Retina (tissue), 1 donor: ENCODE measurements at regions not wholly inside any gene's neighbourhood (a gene's known extent, or its start where the extent isn't known, plus 50 kb on each side); places are given as distances from the start of the nearest gene placed in this dataset.
"Not testable (repeated sequence)": the region's sequence is repeated elsewhere in the genome, so short reads cannot be mapped to it uniquely, and the experiment has no call there.

Source experiments
- DNase-seq: peaks from one replicate; pipeline ENCODE4 v3.0.0-alpha.2; 2016

- no peak for DNase-seq
These were observed 115.6 kb downstream of the GGTLC2 start for GRCh38 chr22:22759889-22760546.

GRCh38 chr22:22761606-22761962 lies 117.2 kb downstream of the GGTLC2 start:
- no peak for DNase-seq

- DNase-seq = no peak
These were observed 117.8 kb downstream of the GGTLC2 start for GRCh38 chr22:22761963-22762772.

GRCh38 chr22:22763512-22763911 lies 119.1 kb downstream of the GGTLC2 start:
- no peak for DNase-seq

GRCh38 chr22:22764085-22764484 lies 119.7 kb downstream of the GGTLC2 start:
- no peak for DNase-seq

GRCh38 chr22:22767876-22768602 lies 119.6 kb upstream of the IGLL5 start:
- DNase-seq = no peak

- no peak for DNase-seq
These were observed 118.7 kb upstream of the IGLL5 start for GRCh38 chr22:22768885-22769284.

GRCh38 chr22:22769434-22770279 lies 118.0 kb upstream of the IGLL5 start:
- DNase-seq = no peak

- peak; percentile 33 for DNase-seq
These were observed 117.2 kb upstream of the IGLL5 start for GRCh38 chr22:22770280-22770871.

GRCh38 chr22:22770881-22771280 lies 116.7 kb upstream of the IGLL5 start:
- DNase-seq = no peak

GRCh38 chr22:22771696-22772377 lies 115.8 kb upstream of the IGLL5 start:
- no peak for DNase-seq

- DNase-seq = no peak
These were observed 115.2 kb upstream of the IGLL5 start for GRCh38 chr22:22772396-22772795.

- DNase-seq = no peak
These were observed 114.7 kb upstream of the IGLL5 start for GRCh38 chr22:22772883-22773282.

- DNase-seq = no peak
These were observed 114.2 kb upstream of the IGLL5 start for GRCh38 chr22:22773427-22773826.

- DNase-seq = no peak
These were observed 113.5 kb upstream of the IGLL5 start for GRCh38 chr22:22773979-22774604.

- DNase-seq = not testable (repeated sequence)
These were observed 112.9 kb upstream of the IGLL5 start for GRCh38 chr22:22774762-22775161.

- no peak for DNase-seq
These were observed 111.5 kb upstream of the IGLL5 start for GRCh38 chr22:22776121-22776520.

- no peak for DNase-seq
These were observed 108.4 kb upstream of the IGLL5 start for GRCh38 chr22:22779213-22779612.

- no peak for DNase-seq
These were observed 104.0 kb upstream of the IGLL5 start for GRCh38 chr22:22783575-22783974.

GRCh38 chr22:22784249-22785039 lies 103.2 kb upstream of the IGLL5 start:
- DNase-seq = no peak
